ELR (cell line): ENCODE measurements at regions not wholly inside any gene's neighbourhood (a gene's known extent, or its start where the extent isn't known, plus 50 kb on each side); places are given as distances from the start of the nearest gene placed in this dataset.
"Not testable (repeated sequence)": the region's sequence is repeated elsewhere in the genome, so short reads cannot be mapped to it uniquely, and the experiment has no call there.

Experiments used
- DNase-seq: peaks from one replicate; pipeline ENCODE4 v3.0.0-alpha.2; 2015; ENCODE audit warnings: low read depth

DNA sequence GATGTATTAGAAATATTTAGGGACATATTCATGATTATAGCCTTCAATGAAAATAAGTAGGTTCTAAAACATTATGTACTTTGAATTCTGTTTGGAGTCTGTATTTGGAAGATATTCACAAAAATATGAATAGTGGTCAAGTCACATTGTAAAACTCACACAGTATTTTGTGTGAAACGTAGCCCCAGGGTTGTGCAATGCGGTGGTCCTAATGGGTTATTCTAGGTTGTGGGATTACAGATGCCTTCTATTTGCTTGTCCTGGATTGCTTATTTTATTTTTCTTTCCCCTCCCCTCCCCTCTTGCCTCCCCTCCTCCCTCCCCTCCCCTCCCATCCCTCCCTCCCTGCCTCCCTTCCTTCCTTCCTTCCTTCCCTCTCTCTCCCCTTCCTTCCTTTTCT, 93.7 kb upstream of the THUMPD2 start:
- DNase-seq: no peak

DNA sequence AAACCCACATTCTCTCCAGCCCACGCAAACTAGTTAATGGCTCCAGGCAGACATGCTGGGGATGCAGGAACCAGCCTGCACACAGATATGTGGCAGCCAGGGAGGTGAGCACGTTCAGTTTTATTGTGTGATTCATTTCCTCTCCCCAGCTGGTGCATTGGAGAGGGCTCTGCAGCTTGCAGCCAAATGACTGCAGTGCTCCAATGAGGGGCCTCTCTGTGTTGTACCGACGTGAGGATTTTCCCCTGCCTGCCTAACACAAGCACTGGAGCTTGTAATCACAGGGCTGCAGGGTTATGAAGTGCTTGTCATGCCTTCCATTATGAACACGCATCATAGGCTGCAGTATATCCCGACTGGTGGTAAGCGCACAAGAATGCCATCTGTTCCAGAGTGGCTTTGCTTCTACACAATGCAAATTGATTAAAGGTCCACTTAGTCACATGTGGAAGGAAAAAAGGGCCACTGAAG, 92.3 kb upstream of the THUMPD2 start:
- peak; percentile 95 for DNase-seq

DNA sequence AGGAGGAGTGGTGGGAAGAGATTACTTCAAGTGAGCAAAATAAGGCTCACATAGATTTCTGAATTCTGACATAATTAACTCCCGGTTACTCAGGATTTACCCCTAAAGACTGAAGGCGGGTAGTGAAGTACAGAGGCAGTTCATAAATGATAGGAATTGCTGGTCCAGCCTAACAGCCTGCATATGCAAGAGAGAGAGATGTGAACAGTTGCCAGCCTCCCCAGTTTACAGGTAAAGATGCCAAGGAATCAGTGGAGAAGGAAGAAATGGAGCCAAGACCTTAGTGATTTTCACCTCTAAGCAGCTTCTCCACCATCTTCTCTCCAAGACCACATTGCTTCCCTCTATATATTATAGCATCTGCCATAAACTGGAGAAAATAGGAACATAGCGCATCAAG, 91.8 kb upstream of the THUMPD2 start:
- DNase-seq: no peak

DNA sequence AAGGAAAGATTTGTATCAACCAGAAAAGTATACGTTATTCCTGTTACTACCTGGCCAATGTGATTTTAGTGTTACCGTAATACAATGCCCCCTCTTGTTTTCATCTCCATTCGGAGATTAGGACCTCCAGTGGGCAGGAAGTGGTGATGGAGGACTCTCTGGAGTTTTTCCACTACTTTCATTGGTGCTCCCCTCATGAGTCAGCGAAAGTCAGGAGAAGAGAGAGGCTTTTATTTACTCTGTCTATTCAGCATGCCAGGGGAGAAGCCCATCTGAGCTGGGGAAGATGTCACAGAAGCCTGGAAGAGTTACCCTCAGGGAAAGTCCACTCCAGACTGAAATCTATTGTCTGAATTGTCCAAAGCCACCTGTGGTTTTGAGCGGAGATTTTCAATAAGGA, 88.2 kb upstream of the THUMPD2 start:
- DNase-seq: no peak

DNA sequence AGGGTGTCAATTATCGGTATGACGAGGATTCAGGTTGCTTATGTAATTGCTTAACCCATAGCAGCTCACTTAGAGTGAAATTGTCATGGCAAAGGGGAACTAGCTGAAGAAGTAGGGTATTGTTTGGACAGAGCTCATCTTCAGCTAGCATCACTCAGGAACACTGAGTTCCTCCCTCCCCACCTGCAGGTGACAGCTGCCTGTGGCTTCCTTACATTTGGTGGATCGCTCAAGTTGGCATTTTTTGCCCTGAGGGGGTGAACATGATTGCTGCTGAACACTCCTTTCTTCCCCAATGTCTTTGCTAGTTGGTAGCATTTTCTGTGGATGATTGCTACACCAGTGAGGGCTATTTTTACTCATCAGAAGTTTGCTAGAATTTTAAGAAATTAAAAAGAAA, 86.7 kb upstream of the THUMPD2 start:
- DNase-seq: no peak

DNA sequence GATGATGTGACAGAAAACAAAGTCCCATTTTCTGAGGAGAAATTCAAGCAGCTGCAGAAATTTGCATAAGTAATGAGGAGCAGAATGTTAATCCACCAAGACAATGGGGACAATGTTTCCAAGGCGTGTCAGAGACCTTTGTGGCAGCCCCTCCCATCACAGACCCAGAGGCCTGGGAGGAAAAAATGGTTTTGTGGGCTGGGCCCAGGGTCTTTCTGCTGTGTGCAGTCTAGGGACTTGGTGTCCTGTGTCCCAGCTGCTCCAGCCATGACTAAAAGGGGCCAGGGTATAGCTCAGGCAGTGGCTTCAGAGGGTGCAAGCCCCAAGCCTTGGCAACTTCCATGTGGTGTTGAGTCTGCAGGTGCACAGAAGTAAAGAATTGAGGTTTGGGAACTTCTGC, 84.6 kb upstream of the THUMPD2 start:
- DNase-seq: not testable (repeated sequence)

DNA sequence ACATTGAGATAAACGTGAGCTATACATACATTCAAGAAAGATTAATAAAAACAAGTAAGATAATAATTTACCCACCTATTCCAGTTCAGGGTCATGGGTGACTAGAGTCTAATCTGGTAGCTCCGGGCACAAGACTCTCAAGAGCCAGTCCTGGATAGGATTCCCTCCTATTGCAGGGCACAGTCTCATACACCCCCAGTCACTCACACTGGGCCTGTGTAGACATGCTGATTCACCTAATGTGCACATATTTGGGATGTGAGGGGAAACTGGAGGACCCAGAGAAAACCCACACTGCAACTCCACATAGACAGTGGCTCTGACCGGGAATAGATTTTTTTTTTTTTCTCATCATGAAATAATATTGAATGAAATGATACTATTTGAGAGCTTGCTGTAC, 81.5 kb upstream of the THUMPD2 start:
- no peak for DNase-seq

DNA sequence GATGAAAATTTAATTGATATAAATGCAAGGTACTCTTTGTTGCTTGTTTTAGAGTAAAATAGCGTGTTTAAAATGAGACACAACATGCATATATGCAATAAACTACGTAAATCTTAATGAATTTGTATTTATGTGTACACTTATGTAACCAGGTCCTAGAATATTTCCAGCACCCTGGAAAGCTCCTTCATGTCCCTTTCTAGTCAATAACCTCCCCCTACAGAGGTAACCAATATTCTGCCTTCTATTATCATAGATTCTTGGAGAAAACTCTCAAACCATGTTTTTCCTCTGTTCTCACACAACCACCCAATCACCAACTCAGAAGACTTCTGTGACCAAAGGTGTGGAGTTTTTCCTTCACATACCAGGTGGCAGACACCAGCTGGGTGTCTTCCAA, 79.6 kb upstream of the THUMPD2 start:
- no peak for DNase-seq

DNA sequence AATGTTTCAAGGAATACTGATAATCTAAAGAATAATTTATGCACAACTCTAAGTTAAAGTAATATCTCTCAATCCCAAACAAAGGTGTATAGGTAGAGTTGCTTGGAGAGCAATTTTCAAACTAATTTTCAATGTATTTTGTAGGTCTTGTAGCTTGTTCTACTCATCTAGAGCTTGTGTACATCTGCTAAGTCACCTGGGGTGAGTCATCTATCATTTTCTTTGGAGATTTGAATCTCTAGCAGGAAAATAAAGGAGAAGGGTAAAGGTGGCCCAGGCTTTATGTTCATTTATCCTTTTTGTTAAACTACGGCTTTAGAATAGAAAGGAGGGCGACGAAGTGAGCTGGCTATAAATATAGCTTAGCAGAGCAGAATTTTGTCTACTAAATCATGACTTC, 76.8 kb upstream of the THUMPD2 start:
- DNase-seq: no peak

DNA sequence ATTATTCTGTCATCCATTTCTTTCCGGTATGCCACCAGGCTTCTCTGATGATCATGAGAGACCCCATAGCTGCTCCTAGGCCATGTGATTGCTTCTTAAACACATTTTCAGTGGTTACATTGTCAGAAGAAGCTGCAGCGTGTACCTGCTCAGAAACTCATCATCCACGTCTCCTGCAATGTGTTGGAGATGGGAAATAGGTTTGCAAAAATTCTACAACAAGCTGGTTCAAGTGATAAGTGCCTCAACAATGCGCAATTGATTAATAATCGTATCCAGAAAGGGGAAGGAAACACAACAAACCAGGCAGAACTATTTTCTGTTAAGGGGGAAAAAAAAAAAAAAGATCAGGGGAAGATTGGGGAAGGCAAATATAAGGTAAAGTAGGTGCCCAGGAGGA, 75.7 kb upstream of the THUMPD2 start:
- DNase-seq: no peak

DNA sequence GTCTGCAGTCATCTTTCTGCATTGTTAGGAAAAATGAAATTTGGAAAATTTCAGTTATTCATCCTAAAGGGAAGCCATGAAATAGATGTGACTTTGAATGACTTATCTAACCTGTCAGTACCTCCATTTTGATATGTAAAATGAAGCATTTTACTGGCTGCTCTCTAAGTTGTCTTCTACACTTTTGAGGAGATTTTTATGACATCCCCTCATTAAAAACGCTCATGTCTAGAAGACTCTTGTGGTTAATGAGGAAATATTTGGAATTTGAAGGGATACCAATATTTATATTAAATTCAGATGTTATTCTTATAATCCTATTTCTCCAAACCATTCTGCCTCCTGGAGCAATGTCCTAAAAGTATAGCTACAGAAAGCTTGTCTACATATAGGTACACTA, 73.8 kb upstream of the THUMPD2 start:
- no peak for DNase-seq

DNA sequence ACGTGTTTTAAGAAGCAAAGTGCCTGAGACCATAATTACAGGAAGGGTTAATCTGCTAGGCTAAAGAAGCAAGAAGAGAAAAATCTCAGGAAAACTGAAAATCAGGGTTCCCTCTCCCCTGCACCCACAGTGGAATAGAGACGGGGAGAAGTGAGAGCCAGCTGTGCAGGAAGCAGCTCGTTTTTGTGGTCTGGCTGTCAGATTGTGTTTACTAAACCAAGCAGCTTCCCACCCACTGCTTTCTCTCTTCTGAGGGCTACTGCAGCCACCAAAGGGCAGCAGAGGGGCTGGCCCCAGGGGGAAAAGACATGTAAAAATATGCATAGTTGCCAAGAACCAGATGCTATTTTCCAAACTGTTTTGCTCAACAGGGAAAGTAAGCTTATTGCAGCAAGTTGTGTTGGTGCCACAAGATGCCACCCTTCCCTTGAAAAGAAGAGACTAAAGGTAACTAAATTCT, 72.6 kb upstream of the THUMPD2 start:
- DNase-seq: peak; percentile 39

DNA sequence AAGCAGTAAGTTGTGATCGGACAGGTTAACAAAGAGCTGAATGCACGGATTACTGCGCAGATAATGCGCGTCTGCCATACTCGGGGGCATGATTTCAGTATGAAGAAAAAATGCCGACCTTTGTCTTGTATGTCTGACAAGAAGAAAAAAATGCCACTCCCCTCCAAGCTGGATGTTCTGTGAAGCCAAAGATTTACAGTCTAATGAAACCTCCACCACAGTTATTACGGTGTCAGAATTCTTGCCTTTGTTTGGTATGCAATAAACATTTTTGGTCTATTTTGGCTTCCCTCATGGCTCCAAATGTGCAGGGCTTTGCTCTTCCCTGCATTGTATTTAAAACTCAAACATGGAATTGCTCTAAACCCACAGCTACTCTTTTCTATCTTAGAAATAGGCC, 72.2 kb upstream of the THUMPD2 start:
- DNase-seq: no peak

DNA sequence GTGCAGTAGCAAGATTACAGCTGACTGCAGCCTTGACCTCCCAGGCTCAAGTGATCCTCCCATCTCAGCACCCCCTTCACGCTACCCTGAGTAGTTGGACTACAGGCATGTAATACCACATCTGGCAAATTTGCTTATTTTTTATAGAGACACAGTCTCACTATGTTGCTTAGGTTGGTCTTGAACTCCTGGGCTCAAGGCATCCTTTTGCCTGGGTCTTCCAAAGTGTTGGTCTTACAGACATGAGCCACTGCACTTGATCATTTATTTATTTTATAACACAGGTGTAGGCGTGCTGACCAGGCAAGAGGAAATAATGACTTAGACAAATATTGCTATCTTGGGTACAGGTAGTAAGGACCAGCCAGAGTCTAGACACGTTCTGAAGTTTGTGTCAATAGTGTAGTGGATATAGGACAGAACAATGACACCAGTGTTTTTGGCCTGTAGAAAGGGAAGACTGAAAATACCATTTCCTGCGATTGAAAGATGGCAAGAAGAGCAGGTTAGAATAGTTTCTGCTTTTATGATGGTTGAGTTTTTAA, 71.0 kb upstream of the THUMPD2 start:
- no peak for DNase-seq

DNA sequence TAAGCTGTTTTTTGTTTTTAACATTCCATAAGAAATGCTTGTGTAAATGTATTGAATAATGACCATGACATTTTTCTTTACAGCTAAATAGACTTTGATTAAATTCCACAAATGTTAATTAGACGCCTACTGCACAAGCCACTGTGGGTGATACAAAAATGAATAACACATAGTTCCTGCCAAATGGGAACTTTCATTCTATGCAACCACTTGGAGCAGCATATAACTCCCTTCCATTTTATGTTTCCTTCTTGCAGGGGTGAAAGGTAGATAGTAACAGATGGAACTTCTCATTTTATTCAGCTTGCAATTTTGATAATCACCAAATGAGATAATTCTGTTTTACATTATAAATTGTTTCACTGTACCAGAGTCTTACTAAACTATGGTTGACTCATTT, 70.0 kb upstream of the THUMPD2 start:
- DNase-seq: no peak

DNA sequence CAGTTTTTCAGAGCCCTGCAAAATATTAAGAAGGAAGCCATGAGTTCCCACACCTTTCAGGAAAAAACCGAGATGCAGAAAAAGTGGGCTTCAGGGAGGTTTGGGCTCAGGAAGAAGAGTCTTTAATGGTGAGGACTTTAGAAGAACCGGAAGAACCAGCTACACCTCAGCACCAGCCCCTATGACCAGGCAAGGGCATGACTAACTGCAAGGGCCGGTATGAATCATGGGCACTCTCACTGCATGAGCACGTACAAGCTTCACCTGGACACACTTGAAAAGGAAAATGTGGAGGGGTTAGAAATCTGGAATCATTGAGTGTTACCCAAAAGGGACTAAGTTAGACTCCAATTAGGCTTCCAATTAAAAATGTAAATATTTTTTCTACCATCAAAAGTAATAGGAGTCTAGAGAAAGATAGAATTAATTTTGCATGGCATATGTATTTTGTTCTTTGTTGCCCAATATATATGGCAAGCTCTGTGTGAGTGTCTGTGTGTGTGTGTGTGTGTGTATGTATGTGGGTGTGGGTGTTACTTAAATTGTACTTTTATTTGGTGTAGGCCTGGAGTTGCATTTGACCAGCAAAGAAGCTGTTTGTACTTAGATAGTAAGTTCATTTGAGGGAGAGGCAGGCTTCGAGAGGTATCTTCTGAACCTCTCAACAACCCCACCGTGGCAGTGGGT, 66.5 kb upstream of the THUMPD2 start:
- peak; percentile 81 for DNase-seq

DNA sequence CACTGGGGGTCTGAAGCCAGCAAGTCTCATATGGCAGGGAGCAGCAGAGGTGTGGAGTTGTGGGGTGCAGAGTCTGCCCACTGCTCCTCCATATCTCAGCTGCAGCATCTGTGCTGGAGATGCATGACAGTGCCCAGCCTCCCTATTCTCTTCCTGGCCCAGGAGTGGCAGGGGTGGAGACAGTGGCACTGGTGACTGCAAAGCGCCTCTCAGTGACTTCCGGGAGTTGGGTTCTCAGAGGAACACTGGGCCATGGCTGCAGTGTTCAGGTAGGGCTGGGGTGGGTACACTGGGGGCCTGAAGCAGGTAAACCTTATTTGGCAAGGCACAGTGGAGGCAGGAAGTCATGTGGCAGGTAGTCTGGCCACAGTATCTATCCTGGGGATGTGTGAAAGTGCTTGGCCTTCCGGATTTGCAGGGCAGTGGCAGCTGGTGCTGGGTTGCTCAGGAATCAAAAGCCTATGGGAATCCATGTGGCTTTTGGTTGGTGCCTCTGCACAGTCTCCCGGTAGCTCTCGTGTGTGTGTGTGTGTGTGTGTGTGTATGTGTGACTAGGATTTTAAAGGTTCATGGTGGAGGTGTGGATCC, 60.3 kb upstream of the THUMPD2 start:
- DNase-seq: no peak

DNA sequence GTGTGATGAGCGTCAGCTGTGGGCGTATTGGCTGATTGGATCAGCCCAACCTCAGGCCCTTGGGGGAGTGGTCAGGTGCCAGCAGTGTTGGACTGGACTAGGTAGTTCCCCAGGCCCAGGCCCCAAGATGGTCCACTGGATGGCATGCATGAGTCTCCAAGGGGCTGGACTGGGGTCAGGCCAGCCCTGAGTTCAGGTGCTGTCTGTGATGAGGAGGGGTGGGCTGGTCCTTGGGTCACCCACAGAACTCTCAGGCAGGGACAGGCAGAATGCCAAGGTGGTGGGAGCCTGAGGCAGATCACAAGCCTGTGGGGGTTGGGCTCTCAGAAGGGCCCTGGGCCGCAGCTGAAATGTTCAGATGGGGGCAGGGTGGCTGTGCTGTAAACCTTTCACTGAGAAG, 59.5 kb upstream of the THUMPD2 start:
- no peak for DNase-seq

DNA sequence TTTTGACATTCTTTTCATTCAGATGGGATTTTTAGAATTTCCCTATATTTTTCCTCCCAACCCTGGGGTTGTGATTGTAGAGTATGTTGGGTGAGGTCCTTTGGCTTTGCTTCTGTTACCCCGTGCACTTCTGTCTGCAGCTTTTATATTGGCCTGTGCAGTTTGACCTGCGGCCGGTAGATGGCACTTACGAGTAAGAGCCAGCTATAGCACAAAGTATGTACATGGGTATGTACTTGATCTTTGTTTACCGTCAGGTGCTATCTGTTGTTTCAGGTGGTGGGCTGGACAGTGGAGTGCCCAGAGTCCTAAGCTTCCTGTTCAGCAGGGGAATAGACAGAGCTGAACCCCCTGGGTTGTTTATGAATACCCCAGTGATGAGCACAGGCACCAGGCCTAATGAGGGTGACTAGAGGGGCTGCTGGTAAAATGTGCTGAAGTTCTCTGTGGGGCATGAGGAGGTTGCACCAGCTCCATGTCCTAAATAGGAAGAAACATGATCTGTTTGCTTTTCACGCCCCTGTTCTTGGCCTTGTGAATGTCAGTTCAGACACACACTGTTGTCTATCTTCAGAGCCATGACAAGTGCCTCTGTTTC, 58.9 kb upstream of the THUMPD2 start:
- DNase-seq: peak; percentile 62

DNA sequence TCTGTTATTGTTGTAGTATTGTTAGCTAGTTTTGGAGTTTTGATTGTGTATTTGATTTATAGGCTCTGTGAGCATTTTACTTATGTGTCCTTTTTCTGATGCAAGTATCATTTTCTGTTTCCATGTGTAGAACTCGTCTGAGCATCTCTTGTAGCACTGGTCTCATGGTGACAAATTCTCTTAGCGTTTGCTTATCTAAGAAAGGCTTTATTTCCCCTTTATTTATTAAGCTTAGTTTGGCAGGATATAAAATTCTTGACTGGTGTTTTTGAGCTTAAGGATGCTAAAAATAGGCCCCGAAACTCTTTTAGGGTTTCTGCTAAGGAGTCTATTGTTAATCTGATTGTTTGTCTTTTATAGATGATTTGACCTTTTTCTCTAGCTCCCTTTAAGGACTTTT, 57.6 kb upstream of the THUMPD2 start:
- DNase-seq: no peak

DNA sequence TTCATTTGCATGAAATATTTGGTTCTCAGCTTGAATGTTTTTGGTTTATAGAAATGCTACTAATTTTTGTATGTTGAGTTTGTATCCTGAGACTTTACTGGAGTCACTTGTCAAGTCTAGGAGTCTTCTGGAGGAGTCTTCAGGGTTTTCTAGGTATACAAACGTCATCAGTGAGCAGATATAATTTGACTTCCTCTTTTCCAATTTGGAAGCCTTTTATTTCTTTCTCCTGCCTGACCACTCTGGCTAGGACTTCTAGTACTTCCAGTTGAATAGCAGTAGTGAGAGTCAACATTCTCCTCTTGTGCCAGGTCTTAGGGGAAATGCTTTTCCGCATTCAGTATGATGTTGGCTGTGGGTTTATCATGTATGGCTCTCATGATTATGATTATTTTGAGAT, 55.4 kb upstream of the THUMPD2 start:
- no peak for DNase-seq

DNA sequence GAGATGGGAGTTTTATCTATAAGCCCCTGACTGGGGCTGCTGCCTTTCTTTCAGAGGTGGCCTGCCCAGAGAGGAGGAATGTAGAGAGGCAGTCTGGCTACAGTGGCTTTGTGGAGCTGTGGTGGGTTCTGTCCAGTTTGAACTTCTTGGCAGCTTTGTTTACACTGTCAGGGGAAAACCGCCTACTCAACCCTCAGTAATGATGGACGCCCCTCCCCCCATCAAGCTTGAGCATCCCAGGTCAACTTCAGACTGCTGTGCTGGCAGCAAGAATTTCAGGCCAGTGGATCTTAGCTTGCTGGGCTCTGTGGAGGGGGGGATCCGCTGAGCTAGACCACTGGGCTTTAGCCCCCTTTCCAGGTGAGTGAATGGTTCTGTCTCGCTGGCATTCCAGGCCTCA, 51.6 kb upstream of the THUMPD2 start:
- DNase-seq: not testable (repeated sequence)
